ENCODE measurements at regions not wholly inside any gene's neighbourhood (a gene's known extent, or its start where the extent isn't known, plus 50 kb on each side); places are given as distances from the start of the nearest gene placed in this dataset.

DNA sequence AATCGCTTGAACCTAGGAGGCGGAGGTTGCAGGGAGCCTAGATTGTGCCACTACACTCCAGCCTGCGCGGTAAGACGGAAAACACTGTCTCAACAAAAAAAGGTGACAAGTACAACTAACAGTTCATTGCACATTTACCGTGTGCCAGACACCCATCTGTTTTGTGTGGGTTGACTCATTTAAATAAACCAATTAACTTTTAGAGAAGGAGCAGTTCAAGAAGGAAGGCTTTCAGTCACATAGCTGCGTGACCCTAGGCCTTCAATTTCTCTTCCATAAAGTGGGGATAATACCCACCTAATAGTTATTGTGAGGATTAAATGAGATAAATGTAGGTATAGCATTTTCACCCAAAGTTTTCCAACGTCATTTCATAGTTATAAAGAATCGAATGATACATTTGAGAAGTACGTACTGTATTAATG, 52.3 kb upstream of the KDM7A start:
- TF ChIP-seq, protein P1, sequence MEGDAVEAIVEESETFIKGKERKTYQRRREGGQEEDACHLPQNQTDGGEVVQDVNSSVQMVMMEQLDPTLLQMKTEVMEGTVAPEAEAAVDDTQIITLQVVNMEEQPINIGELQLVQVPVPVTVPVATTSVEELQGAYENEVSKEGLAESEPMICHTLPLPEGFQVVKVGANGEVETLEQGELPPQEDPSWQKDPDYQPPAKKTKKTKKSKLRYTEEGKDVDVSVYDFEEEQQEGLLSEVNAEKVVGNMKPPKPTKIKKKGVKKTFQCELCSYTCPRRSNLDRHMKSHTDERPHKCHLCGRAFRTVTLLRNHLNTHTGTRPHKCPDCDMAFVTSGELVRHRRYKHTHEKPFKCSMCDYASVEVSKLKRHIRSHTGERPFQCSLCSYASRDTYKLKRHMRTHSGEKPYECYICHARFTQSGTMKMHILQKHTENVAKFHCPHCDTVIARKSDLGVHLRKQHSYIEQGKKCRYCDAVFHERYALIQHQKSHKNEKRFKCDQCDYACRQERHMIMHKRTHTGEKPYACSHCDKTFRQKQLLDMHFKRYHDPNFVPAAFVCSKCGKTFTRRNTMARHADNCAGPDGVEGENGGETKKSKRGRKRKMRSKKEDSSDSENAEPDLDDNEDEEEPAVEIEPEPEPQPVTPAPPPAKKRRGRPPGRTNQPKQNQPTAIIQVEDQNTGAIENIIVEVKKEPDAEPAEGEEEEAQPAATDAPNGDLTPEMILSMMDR (conservative IDR thresholded peaks at IDR 0.05 in 1 of 2, IDR thresholded peaks at IDR 0.05 in 1 of 2; ENCODE audit: low read depth in 1 of 2, low read length in 2 of 2) = no peak
- no peak for TF ChIP-seq EZH2 (IDR thresholded peaks at IDR 0.05; ENCODE audit: low read length, missing control alignments)
